H1 (cell line): ENCODE measurements at regions not wholly inside any gene's neighbourhood (a gene's known extent, or its start where the extent isn't known, plus 50 kb on each side); places are given as distances from the start of the nearest gene placed in this dataset.

Source experiments
- BRCA1 ChIP-seq: IDR thresholded peaks from 2 replicates; pipeline ENCODE4 v1.6.1; 2012; ENCODE audit warnings: low read depth, low read length, improper control_type of control experiment
- CEBPB ChIP-seq: IDR thresholded peaks from 2 replicates; pipeline ENCODE4 v1.6.1; 2012; ENCODE audit warnings: low read depth, low read length
- CTCF ChIP-seq, 3 experiments: IDR thresholded peaks; 1 replicate in 2 of 3; 2 replicates in 1 of 3; pipeline versions ENCODE4 v1.5.1 to v1.6.1; 2011; ENCODE audit warnings: low read length in 3 of 3, mild to moderate bottlenecking in 3 of 3, inconsistent platforms in 2 of 3, low read depth in 1 of 3, moderate library complexity in 1 of 3; ENCODE audit not compliant: insufficient read depth in 1 of 3; ENCODE audit errors: control extremely low read depth in 1 of 3
- EZH2 ChIP-seq: fragments of 200-600 bp; sonication (generic); IDR thresholded peaks from 2 replicates; pipeline ENCODE4 v1.7.1; 2012; ENCODE audit warnings: low read depth, mild to moderate bottlenecking, moderate library complexity, low read length, inconsistent platforms; ENCODE audit not compliant: severe bottlenecking
- GABPA ChIP-seq: IDR thresholded peaks from 2 replicates; pipeline ENCODE4 v1.6.1; 2011; ENCODE audit warnings: mild to moderate bottlenecking, low read length, moderate library complexity, borderline replicate concordance; ENCODE audit not compliant: insufficient read depth
- PHF8 ChIP-seq: fragments of 200-600 bp; sonication (generic); conservative IDR thresholded peaks from 2 replicates; pipeline ENCODE4 v1.7.1; 2012; ENCODE audit warnings: low read depth, mild to moderate bottlenecking, inconsistent platforms, low read length, moderate library complexity
- POLR2AphosphoS5 ChIP-seq: IDR thresholded peaks from 2 replicates; pipeline ENCODE4 v1.6.1; 2011; ENCODE audit warnings: low read depth, low read length
- SP1 ChIP-seq: IDR thresholded peaks from 2 replicates; pipeline ENCODE4 v1.6.1; 2011; ENCODE audit warnings: low read depth, low read length

- TF ChIP-seq CEBPB = no peak
- no peak for TF ChIP-seq BRCA1
- TF ChIP-seq CTCF (IDR thresholded peaks at IDR 0.05; ENCODE audit: control extremely low read depth in 1 of 3, insufficient read depth in 1 of 3, low read depth in 1 of 3, low read length in 3 of 3) = no peak
- TF ChIP-seq POLR2AphosphoS5 = no peak
- no peak for TF ChIP-seq GABPA
- no peak for TF ChIP-seq EZH2
- TF ChIP-seq PHF8 = no peak
- no peak for TF ChIP-seq SP1
Measured at GRCh38 chr2:8579485-8580085, 102.3 kb upstream of the ID2 start.
